SK-N-SH (cell line): ENCODE measurements at regions not wholly inside any gene's neighbourhood (a gene's known extent, or its start where the extent isn't known, plus 50 kb on each side); places are given as distances from the start of the nearest gene placed in this dataset.
"Not testable (repeated sequence)": the region's sequence is repeated elsewhere in the genome, so short reads cannot be mapped to it uniquely, and the experiment has no call there.

Experiments
- CTCF ChIA-PET: fragments of 300-600, 350-600 bp; formaldehyde crosslinking; extraction: SDS; loops from one replicate; lab custom pipeline; 2021; lab: Yijun Ruan, JAX
- POLR2A ChIA-PET: fragments of 350-600 bp; sonication (Branson Sonifier 250); formaldehyde crosslinking; extraction: SDS; loops from one replicate; lab custom pipeline; 2020; ENCODE audit warnings: antibody characterized with exemption, inconsistent platforms; lab: Yijun Ruan, JAX
- DNase-seq: peaks from one replicate; pipeline ENCODE4 v3.0.0; 2012
- H2AFZ ChIP-seq: fragments of 200-600 bp; sonication (generic); 2 replicates; pipeline ENCODE4 v1.8.1; 2016; ENCODE audit warnings: antibody characterized with exemption, mild to moderate bottlenecking, low read depth
- H3F3A ChIP-seq: fragments of 200-600 bp; sonication (generic); replicated peaks from 2 replicates; pipeline ENCODE3; 2016; ENCODE audit warnings: antibody characterized with exemption, mild to moderate bottlenecking; ENCODE audit not compliant: insufficient read depth
- H3K27ac ChIP-seq, 2 experiments: fragments of 200-500 bp in 1 of 2; fragments of 200-600 bp in 1 of 2; sonication (Bioruptor generic) in 1 of 2; sonication (generic), shearing (Covaris generic) in 1 of 2; 2 replicates each; pipeline versions ENCODE4 v1.5.1 to v1.6.1; 2014 to 2016; ENCODE audit warnings: low read depth in 2 of 2, inconsistent platforms in 1 of 2, low read length in 1 of 2, mild to moderate bottlenecking in 1 of 2, mixed read lengths in 1 of 2
- H3K27me3 ChIP-seq: fragments of 200-600 bp; sonication (generic), shearing (Covaris generic); 2 replicates; pipeline ENCODE4 v1.6.1; 2016; ENCODE audit warnings: mixed run types; ENCODE audit not compliant: insufficient read depth
- H3K36me3 ChIP-seq, 2 experiments: fragments of 200-500 bp in 1 of 2; fragments of 200-600 bp in 1 of 2; sonication (Bioruptor generic) in 1 of 2; sonication (generic) in 1 of 2; replicated peaks in 1 of 2; 2 replicates each; pipeline versions ENCODE3 to v1.5.1; 2014 to 2016; ENCODE audit warnings: low read length in 1 of 2, mild to moderate bottlenecking in 1 of 2; ENCODE audit not compliant: insufficient read depth in 2 of 2, control insufficient read depth in 1 of 2
- H3K4me1 ChIP-seq, 2 experiments: fragments of 200-500 bp in 1 of 2; fragments of 200-600 bp in 1 of 2; sonication (Bioruptor generic) in 1 of 2; sonication (generic), shearing (Covaris generic) in 1 of 2; 2 replicates each; pipeline versions ENCODE4 v1.5.1 to v1.6.1; 2014 to 2016; ENCODE audit warnings: low read depth in 1 of 2, low read length in 1 of 2, mixed run types in 1 of 2; ENCODE audit not compliant: insufficient read depth in 2 of 2, control insufficient read depth in 1 of 2
- H3K4me2 ChIP-seq: fragments of 200-600 bp; sonication (generic), shearing (Covaris generic); 2 replicates; pipeline ENCODE4 v1.6.1; 2017; ENCODE audit warnings: mixed run types
- H3K4me3 ChIP-seq, 2 experiments: fragments of 200-500 bp in 1 of 2; fragments of 200-600 bp in 1 of 2; sonication (Bioruptor generic) in 1 of 2; sonication (generic), shearing (Covaris generic) in 1 of 2; 2 replicates each; pipeline versions ENCODE4 v1.5.1 to v1.8.1; 2014 to 2016; ENCODE audit warnings: low read depth in 2 of 2, inconsistent platforms in 1 of 2, low read length in 1 of 2, mild to moderate bottlenecking in 1 of 2, mixed read lengths in 1 of 2, moderate library complexity in 1 of 2
- H3K79me2 ChIP-seq: fragments of 200-600 bp; sonication (generic); 2 replicates; pipeline ENCODE4 v1.8.1; 2017; ENCODE audit warnings: mild to moderate bottlenecking; ENCODE audit not compliant: insufficient read depth
- H3K9ac ChIP-seq: fragments of 200-600 bp; sonication (generic); 2 replicates; pipeline ENCODE4 v1.6.1; 2017; ENCODE audit warnings: mixed run types
- H3K9me2 ChIP-seq: fragments of 200-600 bp; sonication (generic); 2 replicates; pipeline ENCODE4 v1.6.1; 2017; ENCODE audit warnings: mixed run types
- H3K9me3 ChIP-seq: fragments of 200-600 bp; sonication (generic); 2 replicates; pipeline ENCODE4 v1.6.1; 2017; ENCODE audit warnings: mixed run types, mild to moderate bottlenecking, moderate library complexity
- H4K20me1 ChIP-seq: fragments of 200-600 bp; sonication (generic); 2 replicates; pipeline ENCODE4 v1.6.1; 2017; ENCODE audit warnings: mild to moderate bottlenecking, mixed run types; ENCODE audit not compliant: insufficient read depth
- ELF1 ChIP-seq: IDR thresholded peaks from 2 replicates; pipeline ENCODE4 v1.4.0; 2012
- GABPA ChIP-seq: IDR thresholded peaks from 2 replicates; pipeline ENCODE4 v1.4.0; 2012; ENCODE audit warnings: low read depth, mild to moderate bottlenecking
- GATA2 ChIP-seq: sonication (generic); formaldehyde crosslinking; IDR thresholded peaks from 2 replicates; pipeline ENCODE4 v1.5.0; 2020; ENCODE audit warnings: mild to moderate bottlenecking, missing genetic modification reagents
- NRF1 ChIP-seq: IDR thresholded peaks from 2 replicates; pipeline ENCODE4 v1.6.1; 2012; ENCODE audit warnings: low read depth, mild to moderate bottlenecking, low read length
- POLR2AphosphoS5 ChIP-seq: IDR thresholded peaks from 2 replicates; pipeline ENCODE4 v1.6.1; 2012; ENCODE audit warnings: low read depth, low read length
- RCOR1 ChIP-seq: fragments of 150-350 bp; IDR thresholded peaks from 2 replicates; pipeline ENCODE4 v1.6.1; 2017; ENCODE audit warnings: antibody characterized with exemption, low read length
- RFX5 ChIP-seq: IDR thresholded peaks from 2 replicates; pipeline ENCODE4 v1.6.1; 2012; ENCODE audit warnings: mild to moderate bottlenecking, improper control_type of control experiment, low read length
- SIN3A ChIP-seq: IDR thresholded peaks from 2 replicates; pipeline ENCODE4 v1.6.1; 2012; ENCODE audit warnings: low read depth, mild to moderate bottlenecking, low read length, moderate library complexity, borderline replicate concordance
- SMC3 ChIP-seq: IDR thresholded peaks from 2 replicates; pipeline ENCODE4 v1.6.1; 2012; ENCODE audit warnings: low read depth, low read length, improper control_type of control experiment
- TCF12 ChIP-seq: IDR thresholded peaks from 2 replicates; pipeline ENCODE4 v1.4.0; 2012
- WGBS: methylation state at CpG from one replicate; pipeline ENCODE4 v1.1.6; 2017; ENCODE audit warnings: low lambda C conversion rate; 5-methylcytosine and 5-hydroxymethylcytosine counted together
- TF ChIP-seq, protein P1 (sequence below): IDR thresholded peaks from 2 replicates; pipeline ENCODE4 v1.4.0; 2012; ENCODE audit warnings: low read depth, borderline replicate concordance

DNA sequence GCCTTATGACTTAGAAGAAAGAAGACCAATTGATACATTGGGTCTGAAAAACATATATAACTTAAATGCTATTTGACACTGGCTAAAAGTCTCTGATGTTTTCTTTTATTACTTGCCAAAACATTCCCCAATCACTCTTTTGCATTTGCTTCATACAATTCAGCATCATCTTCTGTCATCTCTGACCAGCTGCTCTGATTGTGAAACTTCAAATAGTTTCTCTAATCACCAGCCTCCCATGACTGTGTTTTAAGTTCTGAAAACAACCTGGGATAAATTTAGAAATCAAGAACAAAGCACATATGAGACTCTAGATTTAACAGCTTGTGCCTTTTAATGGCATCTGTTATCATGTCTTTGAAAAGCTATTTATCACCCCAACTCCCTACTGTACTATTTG lies 208.4 kb upstream of the KCND2 start:
- Histone ChIP-seq H3K9me2 (no peaks in the 10 kb centered on the region), H3K4me3 (no peak overlapping the region), H3K27me3 (no peaks in the 10 kb centered on the region), H3K27ac (no peak overlapping the region), H2AFZ (no peak overlapping the region), H3K36me3 (no peaks in the 10 kb centered on the region), H3K79me2 (no peaks in the 10 kb centered on the region), H3K9me3 (no peaks in the 10 kb centered on the region), H4K20me1 (no peaks in the 10 kb centered on the region), H3K4me1 (no peaks in the 10 kb centered on the region), H3K4me2 (no peak overlapping the region), H3F3A (no peaks in the 10 kb centered on the region)
- ChIA-PET POLR2A (no interaction called here), CTCF (no interaction called here)
- no peak for DNase-seq
- TF ChIP-seq, protein P1, sequence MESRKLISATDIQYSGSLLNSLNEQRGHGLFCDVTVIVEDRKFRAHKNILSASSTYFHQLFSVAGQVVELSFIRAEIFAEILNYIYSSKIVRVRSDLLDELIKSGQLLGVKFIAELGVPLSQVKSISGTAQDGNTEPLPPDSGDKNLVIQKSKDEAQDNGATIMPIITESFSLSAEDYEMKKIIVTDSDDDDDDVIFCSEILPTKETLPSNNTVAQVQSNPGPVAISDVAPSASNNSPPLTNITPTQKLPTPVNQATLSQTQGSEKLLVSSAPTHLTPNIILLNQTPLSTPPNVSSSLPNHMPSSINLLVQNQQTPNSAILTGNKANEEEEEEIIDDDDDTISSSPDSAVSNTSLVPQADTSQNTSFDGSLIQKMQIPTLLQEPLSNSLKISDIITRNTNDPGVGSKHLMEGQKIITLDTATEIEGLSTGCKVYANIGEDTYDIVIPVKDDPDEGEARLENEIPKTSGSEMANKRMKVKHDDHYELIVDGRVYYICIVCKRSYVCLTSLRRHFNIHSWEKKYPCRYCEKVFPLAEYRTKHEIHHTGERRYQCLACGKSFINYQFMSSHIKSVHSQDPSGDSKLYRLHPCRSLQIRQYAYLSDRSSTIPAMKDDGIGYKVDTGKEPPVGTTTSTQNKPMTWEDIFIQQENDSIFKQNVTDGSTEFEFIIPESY, result no peak
- TF ChIP-seq, all 33 proteins: peak for 0
- H3K9ac ChIP-seq, result no peak overlapping the region

DNA sequence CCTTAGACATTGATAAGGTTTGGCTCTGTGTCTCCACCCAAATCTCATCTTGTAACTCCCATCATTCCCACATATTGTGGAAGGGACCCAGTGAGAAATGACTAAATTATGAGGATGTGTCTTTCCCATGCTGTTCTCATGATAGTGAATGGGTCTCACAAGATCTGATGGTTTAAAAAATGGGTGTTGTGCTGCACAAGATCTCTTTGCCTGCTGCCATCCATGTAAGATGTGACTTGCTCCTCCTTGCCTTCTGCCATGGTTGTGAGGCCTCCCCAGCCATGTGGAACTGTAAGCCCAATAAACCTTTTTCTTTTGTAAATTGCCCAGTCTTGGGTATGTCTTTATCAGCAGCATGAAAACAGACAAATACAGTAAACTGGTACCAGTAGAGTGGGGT lies 206.1 kb upstream of the KCND2 start:
- H4K20me1 ChIP-seq, H3K9me3 ChIP-seq, H3F3A ChIP-seq, H3K36me3 ChIP-seq, H3K9me2 ChIP-seq, H2AFZ ChIP-seq, H3K27ac ChIP-seq, POLR2A ChIA-PET, H3K4me1 ChIP-seq, H3K9ac ChIP-seq, H3K79me2 ChIP-seq, H3K4me2 ChIP-seq, CTCF ChIA-PET, H3K4me3 ChIP-seq, DNase-seq, H3K27me3 ChIP-seq: not testable (repeated sequence)

DNA sequence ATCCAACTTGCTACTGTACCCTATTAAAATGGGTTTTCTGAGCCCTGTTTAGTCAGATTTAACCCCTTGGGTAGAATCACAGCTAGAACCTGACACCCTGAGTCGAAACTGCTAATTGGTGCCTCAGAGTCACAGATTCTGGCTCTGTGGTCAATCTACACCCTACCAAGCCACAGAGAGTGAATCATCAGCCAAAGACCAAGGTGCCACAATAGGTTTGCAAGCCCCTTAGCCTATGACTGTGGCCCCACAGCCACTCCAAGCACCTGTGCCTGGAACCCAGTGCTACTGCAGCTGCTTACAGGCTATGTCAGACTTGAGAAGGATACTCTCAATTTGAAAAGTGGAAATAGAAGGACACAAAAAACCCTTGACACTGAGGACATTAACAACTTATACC lies 202.8 kb upstream of the KCND2 start:
- Histone ChIP-seq H3K9me2 (peaks cover 10% of the 10 kb centered on the region; the same call in 1 of the 2 replicates), H3K27me3 (no peaks in the 10 kb centered on the region), H3K4me2 (no peak overlapping the region), H3K9me3 (no peaks in the 10 kb centered on the region), H3K27ac (no peak overlapping the region), H3K4me1 (no peaks in the 10 kb centered on the region), H4K20me1 (no peaks in the 10 kb centered on the region), H3K9ac (no peak overlapping the region), H3K79me2 (no peaks in the 10 kb centered on the region), H2AFZ (no peak overlapping the region), H3K4me3 (no peak overlapping the region), H3K36me3 (no peaks in the 10 kb centered on the region), H3F3A (no peaks in the 10 kb centered on the region)
- no peak for TF ChIP-seq RCOR1
- TF ChIP-seq GABPA, result no peak
- TF ChIP-seq RFX5, result no peak
- no peak for TF ChIP-seq NRF1
- no peak for TF ChIP-seq POLR2AphosphoS5
- TF ChIP-seq SIN3A, result no peak
- no peak for TF ChIP-seq SMC3
- TF ChIP-seq TCF12, result no peak
- no peak for TF ChIP-seq GATA2 (CRISPR knock-in tag)
- no peak for TF ChIP-seq ELF1
- CTCF ChIA-PET, result no interaction called here
- POLR2A ChIA-PET, result no interaction called here
- WGBS, result 0% methylated on average over 1 of the region's 1 CpG
- no peak for DNase-seq
